Vagina (tissue), 2 donors: ENCODE measurements at regions not wholly inside any gene's neighbourhood (a gene's known extent, or its start where the extent isn't known, plus 50 kb on each side); places are given as distances from the start of the nearest gene placed in this dataset.

Experiments
- POLR2A ChIP-seq, 2 donors: fragments of 450-650 bp; IDR thresholded peaks; one replicate each; pipeline ENCODE4 v1.6.1; 2017; ENCODE audit warnings: antibody characterized with exemption in 2 of 2, mild to moderate bottlenecking in 2 of 2, moderate library complexity in 2 of 2
- POLR2AphosphoS5 ChIP-seq, 2 donors: sonication (generic); formaldehyde crosslinking; IDR thresholded peaks; one replicate each; pipeline ENCODE4 v1.9.0; 2017; ENCODE audit warnings: antibody characterized with exemption in 2 of 2, mild to moderate bottlenecking in 2 of 2, low read depth in 1 of 2; ENCODE audit not compliant: insufficient read depth in 1 of 2
- TF ChIP-seq, protein P1 (sequence below), 3 experiments: fragments of 450-650 bp in 2 of 3; fragments of 200-600 bp in 1 of 3; sonication (generic) in 1 of 3; IDR thresholded peaks; one replicate each; pipeline ENCODE4 v1.5.1; 2017 to 2019; ENCODE audit warnings: antibody characterized with exemption in 3 of 3, mild to moderate bottlenecking in 2 of 3, moderate library complexity in 2 of 3

DNA sequence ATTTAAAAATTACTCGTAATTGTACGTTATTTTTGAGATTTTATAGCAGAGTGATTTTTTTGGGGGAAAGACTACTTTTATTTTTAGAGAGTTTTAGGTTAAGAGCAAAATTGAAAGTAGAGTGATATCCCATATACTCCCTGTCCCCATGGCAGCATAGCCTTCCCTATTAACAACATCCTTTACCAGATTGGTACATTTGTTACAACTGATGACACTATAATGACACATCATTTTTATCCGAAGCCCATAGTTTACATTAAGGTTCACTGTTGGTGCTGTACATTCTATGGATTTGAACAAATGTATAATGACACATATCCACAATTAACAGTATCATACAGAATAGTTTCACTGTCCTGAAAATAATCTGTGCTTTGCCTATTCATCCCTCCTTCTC lies 1126.4 kb upstream of the CITED2 start:
- TF ChIP-seq, protein P1, sequence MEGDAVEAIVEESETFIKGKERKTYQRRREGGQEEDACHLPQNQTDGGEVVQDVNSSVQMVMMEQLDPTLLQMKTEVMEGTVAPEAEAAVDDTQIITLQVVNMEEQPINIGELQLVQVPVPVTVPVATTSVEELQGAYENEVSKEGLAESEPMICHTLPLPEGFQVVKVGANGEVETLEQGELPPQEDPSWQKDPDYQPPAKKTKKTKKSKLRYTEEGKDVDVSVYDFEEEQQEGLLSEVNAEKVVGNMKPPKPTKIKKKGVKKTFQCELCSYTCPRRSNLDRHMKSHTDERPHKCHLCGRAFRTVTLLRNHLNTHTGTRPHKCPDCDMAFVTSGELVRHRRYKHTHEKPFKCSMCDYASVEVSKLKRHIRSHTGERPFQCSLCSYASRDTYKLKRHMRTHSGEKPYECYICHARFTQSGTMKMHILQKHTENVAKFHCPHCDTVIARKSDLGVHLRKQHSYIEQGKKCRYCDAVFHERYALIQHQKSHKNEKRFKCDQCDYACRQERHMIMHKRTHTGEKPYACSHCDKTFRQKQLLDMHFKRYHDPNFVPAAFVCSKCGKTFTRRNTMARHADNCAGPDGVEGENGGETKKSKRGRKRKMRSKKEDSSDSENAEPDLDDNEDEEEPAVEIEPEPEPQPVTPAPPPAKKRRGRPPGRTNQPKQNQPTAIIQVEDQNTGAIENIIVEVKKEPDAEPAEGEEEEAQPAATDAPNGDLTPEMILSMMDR (IDR thresholded peaks at IDR 0.05) = no peak
- TF ChIP-seq POLR2A (IDR thresholded peaks at IDR 0.05) = no peak
- TF ChIP-seq POLR2AphosphoS5 (IDR thresholded peaks at IDR 0.05; ENCODE audit: insufficient read depth in 1 of 2, low read depth in 1 of 2) = no peak
